ENCODE measurements at regions not wholly inside any gene's neighbourhood (a gene's known extent, or its start where the extent isn't known, plus 50 kb on each side); places are given as distances from the start of the nearest gene placed in this dataset.

DNA sequence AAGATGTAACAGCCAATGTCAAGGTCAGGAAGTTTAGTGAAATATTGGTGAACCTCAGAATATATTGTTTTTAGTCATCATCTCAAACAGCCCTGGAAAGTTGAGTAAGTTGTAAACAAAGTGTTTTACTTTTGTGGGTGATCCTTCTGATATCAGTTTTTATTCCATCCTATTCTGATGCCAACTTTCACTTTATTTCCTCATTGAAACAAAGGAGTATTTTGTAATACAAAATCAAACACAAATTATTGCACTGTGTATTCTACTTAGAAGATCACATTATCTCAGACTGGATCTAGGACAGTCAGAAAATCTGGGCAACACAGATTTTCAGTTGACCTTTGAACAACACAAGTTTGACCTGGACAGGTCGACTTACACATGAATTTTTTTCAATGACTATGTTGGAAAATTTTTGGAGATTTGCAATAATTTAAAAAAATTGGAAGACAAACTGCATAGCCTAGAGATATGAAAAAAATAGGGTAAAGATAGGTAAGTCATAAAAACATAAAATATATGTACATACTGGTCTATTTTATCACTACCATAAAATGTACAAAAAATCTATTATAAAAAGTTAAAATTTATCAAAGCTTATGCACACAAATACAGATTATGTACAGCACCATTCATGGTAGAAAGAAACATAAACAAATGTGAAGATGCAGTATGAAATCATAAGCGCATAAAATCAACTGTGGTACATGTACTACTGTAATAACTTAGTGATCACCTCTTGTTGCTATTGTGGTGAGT, 709.1 kb upstream of the FAM241A start:
- in situ Hi-C loops (cut with MboI): no loop called here
- BruUV-seq (replicated peaks): no TSS peak
- TF ChIP-seq NFXL1 (IDR thresholded peaks at IDR 0.05; ENCODE audit: borderline replicate concordance) (no peak), CREB1 (IDR thresholded peaks at IDR 0.05; ENCODE audit: low read depth) (no peak), NBN (IDR thresholded peaks at IDR 0.05) (no peak), RBBP5 (conservative IDR thresholded peaks at IDR 0.05) (no peak), FOXM1 (IDR thresholded peaks at IDR 0.05; ENCODE audit: low read depth, low read length) (no peak), SMAD5 (IDR thresholded peaks at IDR 0.05; ENCODE audit: low read depth) (no peak), ASH2L (IDR thresholded peaks at IDR 0.05; ENCODE audit: borderline replicate concordance, low read depth) (no peak), TCF3 (IDR thresholded peaks at IDR 0.05; ENCODE audit: borderline replicate concordance, insufficient read depth, low read depth, low read length) (no peak), IRF4 (IDR thresholded peaks at IDR 0.05; ENCODE audit: low read depth, low read length) (no peak), HCFC1 (IDR thresholded peaks at IDR 0.05; ENCODE audit: low read length) (no peak), BCL11A (IDR thresholded peaks at IDR 0.05; ENCODE audit: low read depth, low read length) (no peak), ZNF384 (IDR thresholded peaks at IDR 0.05; ENCODE audit: borderline replicate concordance, low read depth, low read length) (no peak), EP300 (IDR thresholded peaks at IDR 0.05; ENCODE audit: borderline replicate concordance in 1 of 2, control insufficient read depth in 1 of 2, low read depth in 2 of 2, low read length in 2 of 2) (no peak), CEBPB (IDR thresholded peaks at IDR 0.05; ENCODE audit: borderline replicate concordance in 1 of 2, low read depth in 2 of 2, low read length in 2 of 2) (no peak)
- TF ChIP-seq, protein P1, sequence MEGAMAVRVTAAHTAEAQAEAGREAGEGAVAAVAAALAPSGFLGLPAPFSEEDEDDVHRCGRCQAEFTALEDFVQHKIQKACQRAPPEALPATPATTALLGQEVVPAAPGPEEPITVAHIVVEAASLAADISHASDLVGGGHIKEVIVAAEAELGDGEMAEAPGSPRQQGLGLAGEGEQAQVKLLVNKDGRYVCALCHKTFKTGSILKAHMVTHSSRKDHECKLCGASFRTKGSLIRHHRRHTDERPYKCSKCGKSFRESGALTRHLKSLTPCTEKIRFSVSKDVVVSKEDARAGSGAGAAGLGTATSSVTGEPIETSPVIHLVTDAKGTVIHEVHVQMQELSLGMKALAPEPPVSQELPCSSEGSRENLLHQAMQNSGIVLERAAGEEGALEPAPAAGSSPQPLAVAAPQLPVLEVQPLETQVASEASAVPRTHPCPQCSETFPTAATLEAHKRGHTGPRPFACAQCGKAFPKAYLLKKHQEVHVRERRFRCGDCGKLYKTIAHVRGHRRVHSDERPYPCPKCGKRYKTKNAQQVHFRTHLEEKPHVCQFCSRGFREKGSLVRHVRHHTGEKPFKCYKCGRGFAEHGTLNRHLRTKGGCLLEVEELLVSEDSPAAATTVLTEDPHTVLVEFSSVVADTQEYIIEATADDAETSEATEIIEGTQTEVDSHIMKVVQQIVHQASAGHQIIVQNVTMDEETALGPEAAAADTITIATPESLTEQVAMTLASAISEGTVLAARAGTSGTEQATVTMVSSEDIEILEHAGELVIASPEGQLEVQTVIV (IDR thresholded peaks at IDR 0.05; ENCODE audit: borderline replicate concordance, partially characterized antibody): no peak
- TF ChIP-seq, protein P2, sequence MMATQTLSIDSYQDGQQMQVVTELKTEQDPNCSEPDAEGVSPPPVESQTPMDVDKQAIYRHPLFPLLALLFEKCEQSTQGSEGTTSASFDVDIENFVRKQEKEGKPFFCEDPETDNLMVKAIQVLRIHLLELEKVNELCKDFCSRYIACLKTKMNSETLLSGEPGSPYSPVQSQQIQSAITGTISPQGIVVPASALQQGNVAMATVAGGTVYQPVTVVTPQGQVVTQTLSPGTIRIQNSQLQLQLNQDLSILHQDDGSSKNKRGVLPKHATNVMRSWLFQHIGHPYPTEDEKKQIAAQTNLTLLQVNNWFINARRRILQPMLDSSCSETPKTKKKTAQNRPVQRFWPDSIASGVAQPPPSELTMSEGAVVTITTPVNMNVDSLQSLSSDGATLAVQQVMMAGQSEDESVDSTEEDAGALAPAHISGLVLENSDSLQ (IDR thresholded peaks at IDR 0.05): no peak
- TF ChIP-seq, protein P3, sequence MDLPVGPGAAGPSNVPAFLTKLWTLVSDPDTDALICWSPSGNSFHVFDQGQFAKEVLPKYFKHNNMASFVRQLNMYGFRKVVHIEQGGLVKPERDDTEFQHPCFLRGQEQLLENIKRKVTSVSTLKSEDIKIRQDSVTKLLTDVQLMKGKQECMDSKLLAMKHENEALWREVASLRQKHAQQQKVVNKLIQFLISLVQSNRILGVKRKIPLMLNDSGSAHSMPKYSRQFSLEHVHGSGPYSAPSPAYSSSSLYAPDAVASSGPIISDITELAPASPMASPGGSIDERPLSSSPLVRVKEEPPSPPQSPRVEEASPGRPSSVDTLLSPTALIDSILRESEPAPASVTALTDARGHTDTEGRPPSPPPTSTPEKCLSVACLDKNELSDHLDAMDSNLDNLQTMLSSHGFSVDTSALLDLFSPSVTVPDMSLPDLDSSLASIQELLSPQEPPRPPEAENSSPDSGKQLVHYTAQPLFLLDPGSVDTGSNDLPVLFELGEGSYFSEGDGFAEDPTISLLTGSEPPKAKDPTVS (IDR thresholded peaks at IDR 0.05; ENCODE audit: low read depth, low read length): no peak
- TF ChIP-seq, protein P4, sequence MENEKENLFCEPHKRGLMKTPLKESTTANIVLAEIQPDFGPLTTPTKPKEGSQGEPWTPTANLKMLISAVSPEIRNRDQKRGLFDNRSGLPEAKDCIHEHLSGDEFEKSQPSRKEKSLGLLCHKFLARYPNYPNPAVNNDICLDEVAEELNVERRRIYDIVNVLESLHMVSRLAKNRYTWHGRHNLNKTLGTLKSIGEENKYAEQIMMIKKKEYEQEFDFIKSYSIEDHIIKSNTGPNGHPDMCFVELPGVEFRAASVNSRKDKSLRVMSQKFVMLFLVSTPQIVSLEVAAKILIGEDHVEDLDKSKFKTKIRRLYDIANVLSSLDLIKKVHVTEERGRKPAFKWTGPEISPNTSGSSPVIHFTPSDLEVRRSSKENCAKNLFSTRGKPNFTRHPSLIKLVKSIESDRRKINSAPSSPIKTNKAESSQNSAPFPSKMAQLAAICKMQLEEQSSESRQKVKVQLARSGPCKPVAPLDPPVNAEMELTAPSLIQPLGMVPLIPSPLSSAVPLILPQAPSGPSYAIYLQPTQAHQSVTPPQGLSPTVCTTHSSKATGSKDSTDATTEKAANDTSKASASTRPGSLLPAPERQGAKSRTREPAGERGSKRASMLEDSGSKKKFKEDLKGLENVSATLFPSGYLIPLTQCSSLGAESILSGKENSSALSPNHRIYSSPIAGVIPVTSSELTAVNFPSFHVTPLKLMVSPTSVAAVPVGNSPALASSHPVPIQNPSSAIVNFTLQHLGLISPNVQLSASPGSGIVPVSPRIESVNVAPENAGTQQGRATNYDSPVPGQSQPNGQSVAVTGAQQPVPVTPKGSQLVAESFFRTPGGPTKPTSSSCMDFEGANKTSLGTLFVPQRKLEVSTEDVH (IDR thresholded peaks at IDR 0.05; ENCODE audit: low read depth, partially characterized antibody): no peak

More for the DNA sequence above, 709.1 kb upstream of the FAM241A start:
- no peak overlapping the region for H3K27ac ChIP-seq (ENCODE audit: control insufficient read depth, insufficient read depth)
- H3K36me3 ChIP-seq (ENCODE audit: control insufficient read depth in 2 of 2, insufficient read depth in 2 of 2, low read length in 1 of 2): no peaks in the 10 kb centered on the region
- H3K27me3 ChIP-seq (replicated peaks in 1 of 2; ENCODE audit: control insufficient read depth in 2 of 2, insufficient read depth in 2 of 2, low read length in 1 of 2): no peaks in the 10 kb centered on the region
- H3K4me1 ChIP-seq (ENCODE audit: control insufficient read depth, insufficient read depth, low read length): no peaks in the 10 kb centered on the region
- no peak overlapping the region for H3K4me2 ChIP-seq (ENCODE audit: control insufficient read depth, insufficient read depth)
- no peak overlapping the region for H3K9ac ChIP-seq (ENCODE audit: control insufficient read depth, insufficient read depth, low read length)
- WGBS (ENCODE audit: insufficient coverage, insufficient replicate concordance, low lambda C conversion rate, missing lambda C conversion rate): 11% methylated on average over 2 of the region's 2 CpGs
- no peak for FAIRE-seq
- no peak for DNase-seq (ENCODE audit: low read depth, low spot score)
- ChIA-PET RAD21 (ENCODE audit: unreplicated experiment) (no interaction called here), SMC1A (ENCODE audit: uncharacterized antibody, unreplicated experiment) (no interaction called here), POLR2A (no interaction called here), CTCF (no interaction called here)
- ATAC-seq: no peak
- no peak overlapping the region for H3K4me3 ChIP-seq
- H2AFZ ChIP-seq (ENCODE audit: control insufficient read depth, low read depth, low read length): no peak overlapping the region
- intact Hi-C loops (cut with micrococcal nuclease; ENCODE audit: unreplicated experiment): no loop called here
- H4K20me1 ChIP-seq (ENCODE audit: control insufficient read depth, insufficient read depth): no peaks in the 10 kb centered on the region
- no peaks in the 10 kb centered on the region for H3K9me3 ChIP-seq (replicated peaks; ENCODE audit: control insufficient read depth, insufficient read depth, low read length)
- no peaks in the 10 kb centered on the region for H3K79me2 ChIP-seq (ENCODE audit: control insufficient read depth, insufficient read depth, low read length)
